Mucosa of descending colon (tissue), 3 donors: ENCODE measurements at regions not wholly inside any gene's neighbourhood (a gene's known extent, or its start where the extent isn't known, plus 50 kb on each side); places are given as distances from the start of the nearest gene placed in this dataset.

Experiments
- ATAC-seq: fragments of 200-7000 bp; cut with Tn5 transposase; one replicate; pipeline ENCODE4 v1.9.1; 2020; ENCODE audit warnings: mild to moderate bottlenecking, moderate library complexity
- DNase-seq, 3 donors: peaks; one replicate each; pipeline ENCODE4 v3.0.0-alpha.2; 2020
- H3K36me3 ChIP-seq: fragments of 200-600 bp; one replicate; pipeline ENCODE4 v1.8.0; 2021; ENCODE audit warnings: low read depth, mild to moderate bottlenecking
- H3K4me1 ChIP-seq: fragments of 200-600 bp; one replicate; pipeline ENCODE4 v1.8.0; 2021; ENCODE audit warnings: low read depth, mild to moderate bottlenecking
- H3K4me3 ChIP-seq: fragments of 200-600 bp; one replicate; pipeline ENCODE4 v1.8.0; 2021; ENCODE audit warnings: mild to moderate bottlenecking
- H3K9me3 ChIP-seq: fragments of 200-600 bp; one replicate; pipeline ENCODE4 v1.8.0; 2021; ENCODE audit warnings: mild to moderate bottlenecking
- CTCF ChIP-seq: fragments of 200-600 bp; IDR thresholded peaks from one replicate; pipeline ENCODE4 v1.8.0; 2022; ENCODE audit warnings: antibody characterized with exemption, mild to moderate bottlenecking
- intact Hi-C, 2 donors: fragments of 100-400 bp; cut with DNase I in 1 of 2; cut with micrococcal nuclease in 1 of 2; formaldehyde crosslinking; loops; one replicate each; pipeline versions ENCODE4 v1.11.0 to v1.11.1; 2022; cut with DNase I, micrococcal nuclease
- donor health status: DM: no; HTN: no; CAD: no; lungs with moderate emphysema.
- donor health status: DM: no; HTN: no; CAD: no.
- donor health status: DM: no; HTN: yes; CAD: no.

GRCh38 chr2:19550750-19551149, 192.3 kb upstream of the OSR1 start:
- Histone ChIP-seq H3K36me3 (no peaks in the 10 kb centered on the region), H3K4me1 (no peaks in the 10 kb centered on the region), H3K9me3 (no peaks in the 10 kb centered on the region), H3K4me3 (no peak overlapping the region)
- DNase-seq = no peak
- no peak for ATAC-seq
- TF ChIP-seq CTCF = no peak
- intact Hi-C loops = no loop called here

GRCh38 chr2:19549821-19550220, 191.4 kb upstream of the OSR1 start:
- ATAC-seq (no peak), DNase-seq (no peak)
- Histone ChIP-seq H3K4me1 (no peaks in the 10 kb centered on the region), H3K36me3 (no peaks in the 10 kb centered on the region), H3K4me3 (no peak overlapping the region), H3K9me3 (no peaks in the 10 kb centered on the region)
- intact Hi-C loops = no loop called here
- TF ChIP-seq CTCF = no peak

GRCh38 chr2:19548116-19548515, 189.7 kb upstream of the OSR1 start:
- ATAC-seq (peak; percentile 29), DNase-seq (no peak)
- Histone ChIP-seq H3K36me3 (no peaks in the 10 kb centered on the region), H3K9me3 (no peaks in the 10 kb centered on the region), H3K4me1 (no peaks in the 10 kb centered on the region), H3K4me3 (no peak overlapping the region)
- intact Hi-C loops = no loop called here
- no peak for TF ChIP-seq CTCF

GRCh38 chr2:19547321-19547720, 188.9 kb upstream of the OSR1 start:
- TF ChIP-seq CTCF = no peak
- intact Hi-C loops = no loop called here
- DNase-seq = no peak

GRCh38 chr2:19545507-19545906, 187.1 kb upstream of the OSR1 start:
- ATAC-seq (no peak), DNase-seq (no peak)
- H3K36me3 ChIP-seq = no peaks in the 10 kb centered on the region
- TF ChIP-seq CTCF = no peak
- peaks cover 12% of the 10 kb centered on the region for H3K4me1 ChIP-seq
- intact Hi-C loops = no loop called here
- H3K9me3 ChIP-seq = no peaks in the 10 kb centered on the region
- no peak overlapping the region for H3K4me3 ChIP-seq

More at GRCh38 chr2:19547321-19547720, 188.9 kb upstream of the OSR1 start:
- Histone ChIP-seq H3K4me3 (no peak overlapping the region), H3K36me3 (no peaks in the 10 kb centered on the region), H3K9me3 (no peaks in the 10 kb centered on the region), H3K4me1 (no peaks in the 10 kb centered on the region)
- ATAC-seq = no peak
